ENCODE measurements at regions not wholly inside any gene's neighbourhood (a gene's known extent, or its start where the extent isn't known, plus 50 kb on each side); places are given as distances from the start of the nearest gene placed in this dataset.
"Not testable (repeated sequence)": the region's sequence is repeated elsewhere in the genome, so short reads cannot be mapped to it uniquely, and the experiment has no call there.

DNA sequence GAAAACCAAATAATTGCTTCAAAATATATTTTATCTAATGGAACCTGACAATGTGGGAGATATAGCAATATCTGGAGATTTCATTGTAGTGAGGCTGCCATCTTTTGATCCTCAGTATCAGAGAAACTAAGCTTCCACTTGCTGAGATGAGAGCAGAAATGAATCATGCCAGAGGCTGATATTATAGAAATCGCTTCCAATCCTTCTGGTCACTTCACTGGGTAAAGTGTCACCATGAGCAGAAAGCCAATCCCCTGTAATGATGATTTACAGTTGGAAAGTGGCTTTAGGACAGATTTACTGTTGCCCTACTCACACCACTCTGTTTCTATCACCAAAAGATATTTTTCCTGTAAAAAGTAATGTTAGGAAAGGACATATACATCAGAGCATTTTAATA lies 365.0 kb upstream of the VRK2 start:
- DNase-seq (ENCODE audit: low spot score) (no peak), FAIRE-seq (no peak)

DNA sequence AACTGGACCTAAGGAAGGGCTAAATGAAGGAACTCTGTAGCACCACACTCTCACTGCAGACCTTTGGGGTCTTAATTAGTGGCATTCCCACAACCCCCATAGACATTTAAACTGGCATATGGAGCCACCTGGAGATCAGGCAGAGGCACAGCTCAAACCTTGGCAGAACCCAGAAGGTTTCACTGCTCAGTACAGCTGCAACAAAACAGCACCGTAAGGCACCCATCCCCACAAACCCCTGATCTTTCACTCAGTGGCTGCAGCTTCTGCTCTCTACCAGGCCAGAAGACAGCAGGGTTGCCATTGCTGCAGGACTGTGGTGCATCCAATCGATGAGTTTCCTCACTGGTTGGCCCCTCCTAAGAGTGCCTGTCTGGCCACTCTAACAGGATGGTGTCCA lies 361.6 kb upstream of the VRK2 start:
- DNase-seq (ENCODE audit: low spot score) (no peak), FAIRE-seq (no peak)

DNA sequence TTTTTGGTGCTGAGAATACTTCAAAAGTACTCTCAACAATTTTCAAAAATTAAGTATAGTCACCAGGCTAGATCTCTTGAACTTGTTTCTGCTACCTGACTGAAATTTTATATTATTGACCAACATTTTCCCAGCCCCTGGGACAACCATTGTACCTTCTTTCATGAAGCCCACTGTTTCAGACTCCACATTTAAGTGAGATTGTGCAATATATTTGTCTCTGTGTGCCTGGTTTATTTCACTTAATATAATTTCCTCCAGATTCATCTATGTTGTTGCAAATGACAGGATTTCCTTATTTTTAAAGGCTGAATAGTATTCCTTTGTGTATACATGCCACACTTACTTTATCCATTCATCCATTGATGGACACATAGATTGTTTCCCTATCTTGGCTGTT lies 354.2 kb upstream of the VRK2 start:
- no peak for FAIRE-seq
- no peak for DNase-seq (ENCODE audit: low spot score)

DNA sequence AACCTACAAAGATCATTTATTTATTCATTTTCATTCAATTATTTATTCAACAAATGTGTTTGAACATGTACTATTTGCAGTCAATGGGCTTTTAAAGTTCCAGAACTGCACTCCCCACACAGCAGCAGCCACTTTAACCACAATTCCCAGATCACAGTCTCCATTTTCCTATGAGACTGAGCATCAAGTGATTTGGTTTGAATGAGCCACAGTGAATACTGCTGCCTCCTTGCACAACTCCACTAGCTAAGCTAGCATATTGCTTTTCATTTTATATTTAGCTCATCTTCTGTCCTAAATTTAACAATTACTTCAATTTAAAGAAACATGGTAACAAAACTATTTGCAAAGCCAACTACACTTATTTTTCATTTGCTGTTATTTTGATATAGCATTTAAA lies 353.4 kb upstream of the VRK2 start:
- FAIRE-seq (no peak), DNase-seq (ENCODE audit: low spot score) (no peak)

DNA sequence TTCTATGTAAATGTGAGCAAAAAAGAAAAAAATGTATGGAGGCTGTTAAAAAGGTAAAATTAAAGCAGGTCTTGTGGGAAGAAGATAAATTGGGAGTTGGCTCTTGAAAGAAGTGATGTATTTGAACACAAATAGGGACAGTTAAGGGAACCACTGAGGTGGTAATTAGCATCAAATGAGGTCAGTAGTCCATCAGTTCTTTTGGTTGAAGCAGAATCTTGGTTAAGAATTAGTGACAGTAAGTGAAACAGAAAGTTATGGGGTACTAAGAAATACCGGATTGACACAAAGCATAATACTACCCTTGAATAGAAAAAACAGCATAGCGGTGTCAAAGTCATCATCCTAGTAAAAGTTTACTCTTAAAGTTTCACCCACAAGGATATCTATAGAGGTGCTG lies 352.6 kb upstream of the VRK2 start:
- FAIRE-seq, result no peak
- DNase-seq (ENCODE audit: low spot score), result no peak

DNA sequence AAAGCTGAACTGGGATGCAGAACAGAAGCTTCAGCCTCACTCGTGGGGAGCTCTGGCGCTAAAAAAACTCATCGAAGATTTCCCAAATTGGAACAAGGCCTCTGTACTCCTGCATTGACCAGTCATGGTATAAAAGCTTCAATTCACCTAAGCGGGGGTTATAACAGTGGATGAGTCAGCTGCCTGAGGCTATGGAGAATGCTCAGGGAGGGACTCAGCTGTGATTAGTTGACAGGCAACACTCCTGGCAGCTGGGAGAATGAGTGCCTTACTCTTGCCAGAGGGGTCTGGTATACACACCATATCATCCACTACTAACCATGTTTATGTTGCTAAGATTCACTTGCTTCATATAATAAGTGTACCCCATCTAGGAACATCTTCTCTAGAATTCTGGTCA lies 350.6 kb upstream of the VRK2 start:
- DNase-seq (ENCODE audit: low spot score) (no peak), FAIRE-seq (no peak)

DNA sequence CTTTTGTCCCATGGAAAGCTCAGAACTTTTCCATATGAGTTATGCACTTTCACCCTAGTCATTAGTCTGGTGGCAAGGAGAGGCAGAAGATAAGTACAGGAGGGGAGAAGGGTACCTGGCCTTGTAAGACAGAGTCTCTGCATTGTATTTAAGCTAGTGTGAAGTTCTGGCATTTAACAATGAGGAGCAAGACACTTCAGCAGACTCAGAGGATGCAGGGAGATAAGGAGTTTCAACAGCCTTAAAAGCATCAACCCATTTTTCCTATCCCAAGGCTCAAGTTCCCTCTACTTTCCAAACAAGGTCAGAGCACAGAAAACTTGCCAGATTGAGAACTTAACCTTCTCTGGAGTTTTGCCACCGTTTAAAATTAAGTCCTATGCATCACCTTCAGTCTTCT lies 348.2 kb upstream of the VRK2 start:
- FAIRE-seq (no peak), DNase-seq (ENCODE audit: low spot score) (no peak)

DNA sequence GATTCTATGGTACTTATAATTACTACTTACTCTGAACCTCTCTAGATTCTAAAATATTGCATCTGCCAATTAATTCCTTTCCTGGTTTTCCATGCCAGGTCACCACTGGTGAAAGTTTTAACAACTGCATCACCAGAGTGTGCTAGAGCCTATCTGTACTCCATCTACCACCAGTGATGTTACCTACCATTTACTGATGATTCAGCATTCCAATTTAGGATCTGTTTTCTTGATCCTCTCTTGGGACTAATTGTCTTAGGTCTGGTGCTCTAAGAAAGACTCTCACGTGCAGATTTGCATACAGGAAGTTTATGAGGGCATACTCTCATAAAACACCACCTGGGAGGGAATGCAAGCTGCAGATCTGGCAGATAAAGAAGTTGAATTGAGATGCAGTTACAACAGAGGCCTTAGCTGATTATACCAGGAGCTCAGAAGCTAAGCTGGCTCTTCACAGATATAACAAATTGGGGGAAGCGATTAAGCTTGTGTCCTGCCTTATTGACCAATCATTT lies 347.6 kb upstream of the VRK2 start:
- DNase-seq (ENCODE audit: low spot score), result no peak
- no peak for FAIRE-seq

DNA sequence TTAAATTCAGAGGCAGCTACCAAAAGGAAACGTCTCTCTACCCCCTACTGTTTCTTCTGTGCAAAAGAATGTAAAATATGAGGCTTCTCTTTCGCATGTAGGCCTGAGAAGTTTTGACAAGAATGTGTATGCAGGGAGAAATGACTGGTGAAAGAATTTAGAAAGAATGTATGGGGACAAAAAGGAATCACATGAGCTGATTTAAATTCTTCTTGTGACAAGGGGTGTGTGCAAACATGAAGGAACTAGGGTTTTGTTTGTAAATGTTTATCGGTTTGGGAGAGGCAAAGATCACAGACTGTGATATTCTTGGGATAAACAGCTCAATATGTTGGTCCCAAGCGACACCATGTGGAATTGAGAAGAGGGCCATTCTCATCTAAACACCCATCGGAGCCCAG lies 345.2 kb upstream of the VRK2 start:
- DNase-seq (ENCODE audit: low spot score) (no peak), FAIRE-seq (no peak)

DNA sequence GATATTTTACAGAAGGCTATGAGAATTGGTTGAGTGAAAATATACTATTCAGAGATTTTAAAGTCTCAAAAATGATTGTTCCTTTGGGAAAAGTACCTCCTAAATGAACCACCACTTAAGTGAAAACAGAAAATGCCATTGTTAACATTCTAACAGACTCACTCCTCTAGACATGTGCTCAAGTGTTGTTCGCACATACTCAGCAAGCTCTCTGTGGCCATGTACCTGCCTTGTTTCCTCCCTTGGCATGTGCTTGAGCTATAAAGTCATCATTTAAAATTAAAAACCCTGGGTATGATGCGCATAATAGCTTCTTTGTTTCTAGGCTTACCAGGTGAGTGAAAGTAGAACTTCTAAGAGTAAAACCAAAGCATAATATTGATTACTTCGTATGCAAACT lies 343.2 kb upstream of the VRK2 start:
- no peak for DNase-seq (ENCODE audit: low spot score)
- FAIRE-seq, result no peak

DNA sequence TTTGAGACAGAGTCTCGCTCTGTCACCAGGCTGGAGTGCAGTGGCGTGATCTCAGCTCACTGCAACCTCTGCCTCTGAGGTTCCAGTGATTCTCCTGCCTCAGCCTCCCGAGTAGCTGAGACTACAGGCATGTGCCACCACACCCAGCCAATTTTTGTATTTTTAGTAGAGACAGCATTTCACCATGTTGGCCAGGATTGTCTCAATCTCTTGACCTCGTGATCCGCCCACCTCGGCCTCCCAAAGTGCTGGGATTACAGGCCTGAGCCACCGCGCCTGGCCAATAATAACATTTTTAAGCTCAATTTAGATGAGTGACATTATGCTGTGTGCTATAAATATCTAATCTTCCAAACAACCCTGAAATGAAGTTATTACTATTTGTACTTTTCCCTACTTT lies 338.8 kb upstream of the VRK2 start:
- FAIRE-seq; DNase-seq (ENCODE audit: low spot score): not testable (repeated sequence)

DNA sequence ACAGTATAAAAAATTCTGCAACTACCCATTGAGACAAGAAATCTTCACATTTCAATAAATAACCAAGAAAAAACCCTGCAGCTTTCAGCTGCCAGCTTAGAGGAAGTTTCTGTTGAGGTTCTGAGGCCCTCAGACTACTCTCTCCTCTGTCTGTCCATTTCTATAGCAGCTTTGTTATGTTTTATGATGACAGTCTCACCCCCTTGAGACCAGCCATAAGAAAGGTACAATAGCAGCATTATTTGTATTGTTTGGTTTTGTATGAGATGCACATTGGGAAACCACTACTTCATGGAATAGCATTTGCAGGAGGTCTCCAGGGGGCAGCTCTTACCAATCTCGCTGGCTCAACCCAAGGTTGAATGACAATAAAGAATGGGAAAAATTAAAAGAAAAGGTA lies 334.6 kb upstream of the VRK2 start:
- FAIRE-seq (no peak), DNase-seq (ENCODE audit: low spot score) (no peak)

DNA sequence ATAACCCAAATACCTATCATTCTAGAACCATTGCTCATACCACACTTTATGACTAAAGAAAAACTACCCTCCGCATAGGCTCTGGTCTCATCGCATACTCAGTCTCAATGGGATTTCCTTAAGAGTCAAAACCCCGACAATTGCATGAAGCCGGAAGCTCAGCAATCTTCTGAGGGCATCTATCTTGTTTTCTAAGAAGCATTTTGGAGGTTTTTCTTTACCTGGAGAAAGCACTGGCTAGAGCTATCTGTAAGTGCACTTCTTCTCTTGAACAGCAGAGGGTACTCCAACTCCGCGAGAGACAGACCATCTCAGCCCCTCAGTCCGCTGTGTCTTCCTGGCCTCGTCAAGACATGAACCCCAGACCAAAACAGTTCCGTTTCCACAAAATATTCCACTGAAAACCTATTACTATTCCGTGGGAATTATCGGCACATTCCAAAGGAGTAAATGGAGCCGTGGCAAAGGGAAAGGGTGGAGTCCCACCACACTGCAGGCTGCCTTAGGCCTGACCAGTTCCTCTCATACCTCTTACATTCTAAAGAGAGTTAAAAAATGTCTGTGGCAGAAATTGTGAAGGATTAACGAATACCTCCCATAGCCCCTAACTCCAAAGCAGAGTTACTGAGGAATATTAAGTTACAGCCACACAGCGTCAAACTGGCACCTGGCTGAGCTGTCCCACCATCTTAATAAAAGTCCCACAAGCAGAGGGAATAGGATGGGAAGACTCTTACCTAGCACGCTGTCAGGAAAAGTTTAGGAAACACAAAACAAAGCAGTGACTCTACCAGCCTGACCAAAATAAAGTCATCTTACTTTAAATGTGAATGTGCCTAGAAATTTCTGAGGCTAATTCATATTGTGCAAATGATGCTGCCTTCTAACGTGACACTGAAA lies 325.6 kb upstream of the VRK2 start:
- FAIRE-seq (no peak), DNase-seq (ENCODE audit: low spot score) (peak; percentile 42)

DNA sequence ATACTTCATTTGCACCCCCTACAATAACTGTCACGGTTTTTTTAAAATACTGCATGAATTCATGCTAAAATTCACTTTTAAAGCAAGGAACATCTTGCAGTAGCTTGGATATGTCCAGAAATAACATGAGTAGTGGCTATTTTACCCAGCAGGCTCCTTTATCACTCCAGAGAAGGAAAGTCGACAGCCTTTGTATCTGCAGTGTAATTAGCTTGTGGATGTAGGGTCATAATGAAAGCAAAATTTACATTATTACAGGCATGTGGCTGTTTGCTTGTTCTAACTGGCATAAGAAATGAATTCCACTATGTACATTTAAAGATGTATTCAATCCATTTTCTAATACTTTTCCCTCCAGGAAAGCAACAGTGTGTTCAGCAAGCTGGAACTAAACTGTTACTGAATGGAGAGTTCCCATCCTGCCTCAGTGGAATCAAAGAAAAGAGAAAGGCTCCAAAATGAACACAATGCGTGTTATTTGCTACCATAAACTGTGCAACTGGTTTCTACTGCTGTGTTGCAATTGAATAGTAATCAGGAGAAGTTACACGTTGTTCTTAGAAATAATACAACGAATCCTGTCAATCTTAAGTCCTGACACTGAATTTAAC lies 321.2 kb upstream of the VRK2 start:
- FAIRE-seq, result no peak
- no peak for DNase-seq (ENCODE audit: low spot score)

DNA sequence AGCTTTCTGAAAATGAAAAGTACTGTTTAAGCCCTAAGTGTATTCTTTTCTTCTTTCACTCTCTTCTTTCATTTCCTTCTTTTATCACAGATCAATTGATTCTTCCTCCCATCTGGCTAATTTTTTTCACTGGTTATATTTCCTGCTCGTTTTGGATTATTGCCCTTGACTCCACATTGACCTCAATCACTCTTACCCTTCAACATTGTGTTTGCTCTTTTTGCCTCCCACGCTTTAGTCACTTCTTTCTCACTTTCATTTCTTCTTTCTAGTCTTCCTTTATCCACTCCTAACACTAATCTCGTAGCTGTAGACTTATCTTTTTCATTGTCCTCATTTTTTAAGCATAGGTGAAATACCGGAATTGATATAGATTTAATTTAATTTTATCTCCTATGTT lies 320.3 kb upstream of the VRK2 start:
- DNase-seq (ENCODE audit: low spot score) (no peak), FAIRE-seq (no peak)

DNA sequence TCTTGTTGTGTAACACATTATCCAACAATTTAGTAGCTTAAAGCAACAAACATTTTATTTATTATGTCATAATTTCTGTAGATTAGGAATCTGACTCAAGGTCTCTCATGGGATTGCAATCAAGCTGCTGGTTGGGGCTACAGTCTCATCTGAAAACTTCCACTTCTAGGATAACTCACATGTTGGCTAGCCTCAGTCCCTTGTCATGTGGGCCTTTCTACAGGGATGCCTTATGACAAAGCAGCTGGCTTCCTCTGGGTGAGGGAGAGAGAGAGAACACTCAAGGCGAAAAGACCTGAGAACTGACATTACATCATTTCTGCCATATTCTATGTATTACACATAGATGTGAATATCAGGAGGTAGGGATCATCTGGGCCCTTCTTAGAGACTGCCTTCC lies 317.9 kb upstream of the VRK2 start:
- no peak for FAIRE-seq
- DNase-seq (ENCODE audit: low spot score), result no peak

DNA sequence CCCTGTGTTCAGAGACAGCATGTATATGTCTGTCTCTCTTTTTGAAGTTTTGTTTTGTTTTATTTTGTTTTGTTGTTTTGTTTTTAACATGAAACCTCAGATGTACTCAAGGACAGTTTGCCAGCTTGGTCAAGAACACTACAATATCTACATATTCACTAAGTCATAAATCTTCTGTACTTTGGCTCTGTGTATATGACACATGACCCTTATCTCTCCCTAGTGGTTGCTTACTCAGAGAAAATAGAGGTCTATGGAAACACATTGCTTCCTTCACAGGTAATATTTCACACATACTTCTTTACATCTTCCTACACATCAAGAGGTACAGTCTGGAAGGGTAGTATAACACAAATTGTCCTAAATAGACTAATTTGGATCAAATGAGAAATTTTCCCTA lies 312.6 kb upstream of the VRK2 start:
- no peak for FAIRE-seq
- peak; percentile 8 for DNase-seq (ENCODE audit: low spot score)

DNA sequence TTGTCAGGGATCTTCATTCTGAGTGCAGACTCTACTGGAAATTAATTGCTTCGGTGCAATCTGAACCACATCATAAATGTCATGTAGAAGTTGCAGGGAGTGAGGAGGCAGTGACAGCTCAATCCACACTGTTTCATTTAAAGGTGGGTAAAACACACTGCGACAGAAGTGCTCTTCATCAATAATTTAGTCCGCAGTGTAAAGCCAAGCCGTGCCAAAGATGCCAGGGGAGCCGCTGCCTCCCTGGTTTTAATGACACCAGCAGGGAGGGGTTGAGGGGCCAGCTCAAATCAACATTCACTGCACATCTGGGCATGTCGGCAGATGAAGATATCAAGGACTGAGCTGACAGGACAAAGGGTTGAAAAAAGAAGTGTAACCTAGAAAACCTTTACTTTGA lies 305.7 kb upstream of the VRK2 start:
- DNase-seq (ENCODE audit: low spot score) (no peak), FAIRE-seq (no peak)

DNA sequence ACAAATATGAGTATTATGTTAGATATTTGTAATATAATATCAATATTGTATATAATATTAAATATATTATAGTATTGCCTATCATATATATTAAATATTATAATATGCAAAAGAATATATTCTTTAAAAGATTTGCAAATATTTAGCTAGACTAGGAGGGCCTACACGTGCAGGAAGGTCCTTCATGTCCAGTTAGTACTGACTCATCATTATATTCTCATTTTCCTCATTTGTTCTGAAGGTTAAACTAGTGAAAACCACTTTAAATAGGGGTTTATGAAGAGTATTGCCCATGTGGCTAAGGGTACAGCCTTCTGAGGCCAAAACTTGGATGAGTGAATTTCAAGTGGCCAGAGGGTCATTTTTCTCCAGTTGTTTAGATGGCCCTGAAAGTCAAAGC lies 293.0 kb upstream of the VRK2 start:
- FAIRE-seq (peak; percentile 59), DNase-seq (ENCODE audit: low spot score) (no peak)

DNA sequence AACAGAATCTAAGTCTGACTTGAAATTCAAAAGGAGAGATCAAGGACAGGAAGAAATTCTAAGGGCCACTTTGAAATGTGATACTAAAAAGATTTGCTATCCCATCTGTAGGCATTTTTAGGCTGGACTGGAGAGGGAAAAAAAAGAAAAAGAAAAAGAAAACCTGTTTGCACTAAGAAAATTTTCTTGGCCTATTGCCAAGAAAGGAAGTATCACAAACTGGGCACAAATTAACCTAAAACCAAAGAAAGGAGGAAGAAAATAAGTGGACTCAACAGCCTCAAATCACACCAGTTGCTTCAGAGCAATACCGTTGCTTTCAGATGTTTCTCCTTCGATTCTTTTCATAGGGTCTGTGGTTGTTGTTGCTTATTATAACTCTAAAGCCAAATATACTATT lies 287.9 kb upstream of the VRK2 start:
- DNase-seq (ENCODE audit: low spot score), result no peak
- FAIRE-seq, result no peak

DNA sequence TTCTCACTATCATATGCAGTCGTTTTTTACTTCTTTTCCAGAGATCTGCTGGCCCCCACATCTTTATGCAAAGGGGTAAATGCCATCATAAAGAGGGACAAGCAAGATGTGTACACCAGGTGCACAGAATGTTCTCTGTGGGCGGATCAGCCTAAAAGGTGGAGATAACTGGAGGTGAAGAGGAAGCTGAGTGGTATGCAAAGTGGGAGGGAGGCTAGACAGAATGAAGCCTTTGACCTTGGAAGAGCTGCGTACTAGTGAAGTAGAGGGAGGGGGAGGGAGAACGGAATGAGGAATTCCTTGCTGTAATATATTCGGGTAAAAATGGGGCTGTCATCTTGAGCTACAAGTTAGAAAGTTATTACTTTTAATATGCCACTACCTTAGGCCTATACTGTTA lies 287.5 kb upstream of the VRK2 start:
- DNase-seq (ENCODE audit: low spot score) (no peak), FAIRE-seq (no peak)

DNA sequence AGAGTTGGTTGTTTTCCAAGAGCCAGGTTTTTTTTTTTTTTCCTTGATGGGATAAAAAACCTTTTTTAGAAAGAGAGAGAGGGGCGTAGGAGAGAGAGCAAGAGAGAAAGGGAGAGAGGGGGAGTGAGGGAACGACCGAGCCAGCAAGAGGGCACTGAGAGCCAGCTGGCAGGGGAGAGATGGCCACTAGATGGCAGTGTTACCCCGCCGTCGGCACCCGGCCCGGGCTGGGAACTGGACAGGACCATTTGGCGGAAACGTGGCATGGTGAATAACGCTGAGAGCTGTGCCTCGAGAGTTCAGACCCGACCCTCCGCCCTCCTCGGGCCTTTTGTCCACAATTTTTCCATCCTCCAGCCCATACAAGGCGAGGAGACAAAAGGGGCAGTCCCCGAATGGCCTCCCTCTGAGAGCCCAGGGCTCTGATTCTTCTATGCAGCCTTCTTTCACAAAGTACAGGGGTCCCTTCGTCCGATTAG lies 286.7 kb upstream of the VRK2 start:
- FAIRE-seq (no peak), DNase-seq (ENCODE audit: low spot score) (peak; percentile 59)

DNA sequence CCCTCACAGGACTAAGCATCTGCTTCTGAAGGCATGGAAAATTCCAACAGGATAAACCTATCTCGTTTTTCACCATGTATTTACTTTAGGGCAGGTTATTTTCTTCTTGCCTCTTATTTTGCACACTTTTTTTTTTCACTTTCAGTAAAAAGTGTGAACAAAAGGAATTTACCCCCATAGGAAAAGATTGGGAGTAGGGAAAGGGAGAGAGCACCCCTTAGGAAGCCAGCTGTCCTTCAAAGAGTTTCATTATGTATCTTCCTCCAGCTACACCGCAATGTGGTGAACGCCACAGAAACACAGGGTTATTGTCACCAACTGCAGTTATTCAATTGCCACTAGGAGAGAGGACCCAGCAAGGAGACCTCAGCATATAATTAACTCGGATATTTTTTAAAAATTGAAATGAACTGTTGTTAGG lies 286.2 kb upstream of the VRK2 start:
- DNase-seq (ENCODE audit: low spot score) (no peak), FAIRE-seq (no peak)
